Activated T-helper 2 cell treated with anti-CD3 and anti-CD28 coated beads, Interferon-gamma antibody, Interleukin-2, Interleukin-4, amounts not matched to agents 10 μg/mL and 5 μg/mL and 100 μg/mL, durations not matched to agents 14 hours and 24 hours and 36 hours (primary cell): ENCODE measurements at regions not wholly inside any gene's neighbourhood (a gene's known extent, or its start where the extent isn't known, plus 50 kb on each side); places are given as distances from the start of the nearest gene placed in this dataset.
"Not testable (repeated sequence)": the region's sequence is repeated elsewhere in the genome, so short reads cannot be mapped to it uniquely, and the experiment has no call there.

ENCODE experiments used
- DNase-seq: peaks from one replicate; pipeline ENCODE4 v3.0.0; 2021; ENCODE audit warnings: low spot score
- H3K27ac Mint-ChIP-seq: one replicate; pipeline ENCODE4 v1.8.0; 2021; ENCODE audit warnings: mixed read lengths
- H3K27me3 Mint-ChIP-seq: one replicate; pipeline ENCODE4 v1.8.0; 2021; ENCODE audit warnings: low read depth, mixed read lengths
- H3K36me3 Mint-ChIP-seq: one replicate; pipeline ENCODE4 v1.8.0; 2021; ENCODE audit warnings: low read depth, mixed read lengths
- H3K4me1 Mint-ChIP-seq: one replicate; pipeline ENCODE4 v1.8.0; 2021; ENCODE audit warnings: low read depth, mixed read lengths
- H3K4me3 Mint-ChIP-seq: one replicate; pipeline ENCODE4 v1.8.0; 2021; ENCODE audit warnings: low read depth, mild to moderate bottlenecking, moderate library complexity, mixed read lengths
- H3K9me3 Mint-ChIP-seq: one replicate; pipeline ENCODE4 v1.8.0; 2021; ENCODE audit warnings: mixed read lengths
- intact Hi-C: fragments of 100-400 bp; cut with micrococcal nuclease; formaldehyde crosslinking; loops from one replicate; pipeline ENCODE4 v1.15.1; 2023

DNA sequence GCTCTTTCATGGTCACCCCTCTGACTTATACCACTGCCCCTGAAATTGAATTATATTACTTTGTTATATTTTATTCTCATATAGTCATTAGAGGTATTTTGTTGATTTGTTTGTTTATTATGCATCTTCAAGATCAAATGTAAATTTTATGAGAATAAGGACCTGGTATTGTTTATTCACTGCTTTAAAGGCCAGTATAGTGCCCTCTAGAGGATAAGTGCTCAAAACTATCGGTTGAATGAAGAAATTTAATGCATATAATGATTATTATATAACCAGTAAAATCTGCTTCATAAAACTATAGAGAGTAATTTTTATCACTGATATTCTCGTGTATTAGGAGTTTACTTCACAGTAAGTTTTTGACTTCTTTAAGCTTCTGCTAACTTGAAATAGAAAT is 1401.9 kb downstream of the SLITRK1 start:
- Mint-ChIP-seq H3K27ac (no peak overlapping the region), H3K4me1 (no peaks in the 10 kb centered on the region), H3K36me3 (no peaks in the 10 kb centered on the region), H3K27me3 (no peaks in the 10 kb centered on the region), H3K9me3 (peaks cover 54% of the 10 kb centered on the region), H3K4me3 (no peak overlapping the region)
- DNase-seq: no peak
- intact Hi-C loops: no loop called here

DNA sequence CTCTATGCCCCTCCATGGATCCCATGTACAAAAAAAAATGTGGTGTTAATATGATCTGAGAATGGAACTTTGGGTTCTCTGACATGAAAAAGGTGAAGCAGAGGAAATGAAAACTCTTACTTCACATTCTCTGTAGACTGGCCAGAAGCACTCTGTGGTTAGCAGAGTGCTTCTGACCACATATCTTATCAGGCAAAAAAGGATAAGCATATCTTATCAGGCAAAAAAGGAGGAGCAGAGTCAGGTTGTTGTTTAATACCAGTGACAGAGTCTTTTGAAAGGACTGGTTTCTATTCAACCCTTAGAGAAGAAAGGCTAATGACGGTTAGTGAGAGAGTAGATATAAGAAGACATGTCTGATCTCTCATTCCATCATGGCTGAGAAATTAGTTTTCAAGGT is 1404.8 kb downstream of the SLITRK1 start:
- H3K36me3 Mint-ChIP-seq: no peaks in the 10 kb centered on the region
- no peak overlapping the region for H3K4me3 Mint-ChIP-seq
- H3K4me1 Mint-ChIP-seq: no peaks in the 10 kb centered on the region
- no peaks in the 10 kb centered on the region for H3K27me3 Mint-ChIP-seq
- intact Hi-C loops: no loop called here
- H3K9me3 Mint-ChIP-seq: peaks cover 52% of the 10 kb centered on the region
- H3K27ac Mint-ChIP-seq: no peak overlapping the region
- DNase-seq: no peak

DNA sequence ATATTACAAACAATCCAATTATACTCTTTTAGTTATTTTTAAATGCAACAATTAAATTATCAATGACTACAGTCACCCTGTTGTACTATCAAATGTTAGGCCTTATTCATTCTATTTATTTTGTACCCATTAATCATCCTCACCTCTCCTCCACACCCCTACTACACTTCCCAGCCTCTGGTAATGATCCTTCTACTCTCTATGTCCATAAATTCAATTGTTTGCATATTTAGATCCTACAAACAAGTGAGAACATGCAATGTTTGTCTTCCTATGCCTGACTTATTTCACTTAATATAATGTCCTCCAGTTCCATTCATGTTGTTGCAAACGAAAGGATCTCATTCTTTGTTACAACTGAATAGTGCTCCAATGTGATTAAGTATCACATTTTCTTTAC is 1414.6 kb downstream of the SLITRK1 start:
- no peaks in the 10 kb centered on the region for H3K27me3 Mint-ChIP-seq
- no peaks in the 10 kb centered on the region for H3K4me1 Mint-ChIP-seq

DNA sequence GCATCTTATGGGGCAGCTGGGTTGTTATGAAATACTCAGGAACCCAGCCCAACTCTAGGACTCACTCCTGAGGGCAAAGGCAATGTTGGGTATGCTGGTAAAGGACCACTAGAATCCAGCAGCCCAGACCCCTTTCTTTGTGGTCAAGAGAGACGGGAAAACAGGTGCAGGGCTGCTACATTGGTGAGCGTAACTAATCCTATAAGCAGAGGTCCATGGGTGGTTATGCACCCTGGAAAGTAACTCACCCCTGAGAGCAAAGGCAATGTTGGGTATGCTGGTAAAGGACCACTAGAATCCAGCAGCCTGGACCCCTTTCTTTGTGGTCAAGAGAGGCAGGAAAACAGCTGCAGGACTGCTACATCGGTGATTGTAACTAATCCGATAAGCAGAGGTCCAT is 1422.7 kb downstream of the SLITRK1 start:
- peaks cover 54% of the 10 kb centered on the region for H3K9me3 Mint-ChIP-seq
- H3K4me3 Mint-ChIP-seq, DNase-seq, H3K27ac Mint-ChIP-seq, H3K36me3 Mint-ChIP-seq, intact Hi-C loops, H3K27me3 Mint-ChIP-seq, H3K4me1 Mint-ChIP-seq: not testable (repeated sequence)

More for the DNA sequence above, 1414.6 kb downstream of the SLITRK1 start:
- Mint-ChIP-seq H3K27ac (no peak overlapping the region), H3K36me3 (no peaks in the 10 kb centered on the region), H3K9me3 (peaks cover 39% of the 10 kb centered on the region), H3K4me3 (no peak overlapping the region)
- DNase-seq: no peak
- intact Hi-C loops: no loop called here

DNA sequence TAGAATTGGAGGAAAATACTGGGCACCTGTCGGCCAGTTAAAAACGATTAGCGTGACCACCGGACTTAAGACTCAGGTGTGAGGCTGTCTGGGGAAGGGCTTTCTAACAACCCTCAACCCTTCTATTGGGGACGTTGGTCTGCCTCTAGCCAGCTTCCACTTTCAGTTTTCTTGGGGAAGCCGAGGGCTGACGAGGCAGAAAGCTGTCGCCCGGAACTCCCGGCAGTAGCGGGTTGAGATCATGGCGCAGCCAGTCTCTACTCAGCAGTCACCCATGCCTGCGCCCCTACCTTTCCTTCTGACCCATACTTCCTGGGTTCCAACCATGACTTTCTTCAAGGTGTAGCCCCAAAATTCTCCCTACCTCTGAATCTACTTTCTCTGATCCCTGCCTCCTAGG is 1424.1 kb downstream of the SLITRK1 start:
- intact Hi-C loops: no loop called here
- no peaks in the 10 kb centered on the region for H3K4me1 Mint-ChIP-seq
- no peak overlapping the region for H3K4me3 Mint-ChIP-seq
- peaks cover 58% of the 10 kb centered on the region for H3K9me3 Mint-ChIP-seq
- no peaks in the 10 kb centered on the region for H3K36me3 Mint-ChIP-seq
- no peaks in the 10 kb centered on the region for H3K27me3 Mint-ChIP-seq
- DNase-seq: no peak
- H3K27ac Mint-ChIP-seq: no peak overlapping the region

DNA sequence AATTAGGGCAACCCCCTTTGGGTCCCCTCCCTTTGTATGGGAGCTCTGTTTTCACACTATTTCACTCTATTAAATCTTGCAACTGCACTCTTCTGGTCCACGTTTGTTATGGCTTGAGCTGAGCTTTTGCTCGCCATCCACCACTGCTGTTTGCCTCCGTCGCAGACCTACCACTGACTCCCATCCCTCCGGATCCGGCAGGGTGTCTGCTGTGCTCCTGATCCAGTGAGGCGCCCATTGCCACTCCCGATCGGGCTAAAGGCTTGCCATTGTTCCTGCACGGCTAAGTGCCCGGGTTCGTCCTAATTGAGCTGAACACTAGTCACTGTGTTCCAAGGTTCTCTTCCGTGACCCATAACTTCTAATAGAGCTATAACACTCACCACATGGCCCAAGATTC is 1424.7 kb downstream of the SLITRK1 start:
- H3K27me3 Mint-ChIP-seq: not testable (repeated sequence)

DNA sequence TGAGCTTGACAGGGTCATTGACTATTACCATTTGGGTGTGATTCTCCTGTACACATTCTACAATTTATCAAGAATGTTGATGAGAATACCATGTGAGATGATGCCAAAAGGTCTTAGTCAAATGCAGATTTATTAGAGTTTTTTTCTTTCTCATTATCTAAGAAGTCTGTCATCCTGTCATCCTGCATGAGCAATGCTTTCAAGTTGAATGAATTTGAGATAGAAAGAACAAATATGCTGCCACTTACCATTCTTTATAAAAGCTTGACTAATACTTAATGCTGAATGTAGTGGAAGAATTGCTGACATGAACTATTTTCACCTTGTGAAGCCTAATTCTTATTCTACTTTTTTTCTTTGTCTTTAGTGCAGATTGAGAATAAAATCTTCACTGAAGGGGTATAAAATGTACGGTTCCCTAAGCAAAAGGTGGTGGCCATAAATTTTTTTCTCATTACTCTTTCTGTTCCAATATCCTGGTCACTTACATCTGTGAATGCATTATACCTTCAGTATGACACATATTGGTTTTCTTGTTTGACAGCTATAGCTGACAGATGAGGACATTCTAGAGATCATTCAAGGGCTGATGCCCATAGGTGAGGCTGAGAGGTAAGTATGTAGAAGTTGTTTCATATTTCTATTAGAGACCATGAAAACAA is 1434.7 kb downstream of the SLITRK1 start:
- Mint-ChIP-seq H3K4me1 (no peaks in the 10 kb centered on the region), H3K27me3 (no peaks in the 10 kb centered on the region), H3K27ac (no peak overlapping the region), H3K4me3 (no peak overlapping the region), H3K9me3 (peaks cover 42% of the 10 kb centered on the region), H3K36me3 (no peaks in the 10 kb centered on the region)
- DNase-seq: no peak
- intact Hi-C loops: no loop called here

More for the DNA sequence above, 1424.7 kb downstream of the SLITRK1 start:
- H3K4me3 Mint-ChIP-seq, H3K27ac Mint-ChIP-seq, intact Hi-C loops, H3K36me3 Mint-ChIP-seq, H3K4me1 Mint-ChIP-seq, DNase-seq: not testable (repeated sequence)
- peaks cover 56% of the 10 kb centered on the region for H3K9me3 Mint-ChIP-seq

DNA sequence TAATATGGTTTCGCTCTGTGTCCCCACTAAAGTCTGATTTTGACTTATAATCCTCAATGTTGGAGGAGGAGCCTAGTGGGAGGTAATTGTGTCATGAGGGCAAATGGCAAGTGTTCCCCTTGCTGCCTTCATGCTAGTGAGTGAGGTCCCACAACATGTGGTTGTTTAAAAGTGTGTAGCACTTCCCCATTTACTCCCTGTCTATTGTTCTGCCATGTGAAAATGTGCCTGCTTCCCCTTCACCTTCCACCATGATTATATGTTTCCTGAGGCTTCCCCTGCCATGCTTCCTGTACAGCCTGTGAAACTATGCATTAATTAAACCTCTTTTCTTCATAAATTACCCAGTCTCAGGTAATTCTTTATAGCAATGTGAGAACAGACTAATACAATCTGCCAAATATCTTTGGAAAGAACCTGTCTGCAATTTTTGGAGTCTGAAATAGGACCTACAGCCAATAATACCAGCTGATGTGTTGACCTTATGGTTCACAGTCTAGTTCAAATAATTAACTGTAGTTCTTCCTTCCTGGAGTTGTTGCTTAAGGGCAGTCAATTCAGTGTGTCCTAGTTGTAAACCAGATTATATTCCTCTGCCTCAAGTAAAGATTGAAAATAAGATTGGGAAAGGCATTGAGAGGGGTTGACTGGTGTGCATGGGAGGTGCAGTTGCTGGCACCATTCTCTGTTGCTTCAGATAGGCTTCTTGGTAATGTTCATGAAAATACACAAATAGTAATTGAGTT is 1442.9 kb downstream of the SLITRK1 start:
- Mint-ChIP-seq H3K9me3 (peaks cover 59% of the 10 kb centered on the region), H3K27me3 (no peaks in the 10 kb centered on the region), H3K4me3 (no peak overlapping the region), H3K4me1 (no peaks in the 10 kb centered on the region), H3K27ac (no peak overlapping the region), H3K36me3 (no peaks in the 10 kb centered on the region)
- no peak for DNase-seq
- intact Hi-C loops: no loop called here

DNA sequence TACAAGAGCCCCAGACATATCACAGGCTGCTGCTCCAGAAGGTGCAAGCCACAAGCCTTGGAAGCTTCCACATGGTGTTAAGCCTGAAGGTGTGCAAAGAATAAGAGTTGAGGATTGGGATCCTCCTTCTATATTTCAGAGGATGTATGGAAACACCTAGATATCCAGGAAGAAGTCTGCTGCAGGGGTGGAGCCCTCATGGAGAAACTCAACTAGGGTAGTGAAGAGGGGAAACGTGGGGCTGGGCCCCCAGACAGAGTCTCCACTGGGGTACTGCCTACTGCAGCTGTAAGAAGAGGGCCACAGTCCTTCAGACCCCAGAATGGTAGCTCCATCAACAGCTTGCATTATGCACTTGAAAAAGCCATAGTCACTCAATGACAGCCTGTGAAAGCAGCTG is 1444.0 kb downstream of the SLITRK1 start:
- DNase-seq: no peak
- Mint-ChIP-seq H3K9me3 (peaks cover 50% of the 10 kb centered on the region), H3K4me1 (no peaks in the 10 kb centered on the region), H3K4me3 (no peak overlapping the region), H3K27ac (no peak overlapping the region), H3K36me3 (no peaks in the 10 kb centered on the region), H3K27me3 (no peaks in the 10 kb centered on the region)
- intact Hi-C loops: no loop called here

DNA sequence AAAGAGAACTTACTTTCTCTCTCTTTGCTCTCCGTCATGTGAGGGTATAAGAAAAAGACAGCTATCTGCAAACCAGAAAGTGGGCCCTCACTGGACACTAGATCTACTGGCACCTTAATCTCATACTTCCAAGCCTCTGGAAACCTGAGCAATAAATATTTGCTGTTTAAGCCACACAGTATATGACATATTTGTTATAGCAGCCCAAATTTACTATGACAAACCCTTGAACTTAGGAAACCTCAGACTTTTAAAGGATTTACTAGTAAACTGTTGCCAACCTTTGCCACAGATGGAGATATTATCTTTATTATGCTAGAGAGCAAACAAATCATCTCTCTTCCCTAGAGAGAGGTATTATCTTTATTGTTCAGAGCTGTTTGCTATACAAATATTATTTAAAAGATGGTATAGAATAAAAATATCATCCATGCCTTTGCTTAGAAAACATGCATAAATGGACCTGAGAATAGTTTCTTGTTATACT is 1446.1 kb downstream of the SLITRK1 start:
- H3K4me1 Mint-ChIP-seq: no peaks in the 10 kb centered on the region
- no peaks in the 10 kb centered on the region for H3K27me3 Mint-ChIP-seq
- H3K9me3 Mint-ChIP-seq: peaks cover 44% of the 10 kb centered on the region
- intact Hi-C loops: no loop called here
- no peaks in the 10 kb centered on the region for H3K36me3 Mint-ChIP-seq
- no peak overlapping the region for H3K4me3 Mint-ChIP-seq
- no peak for DNase-seq
- H3K27ac Mint-ChIP-seq: no peak overlapping the region

DNA sequence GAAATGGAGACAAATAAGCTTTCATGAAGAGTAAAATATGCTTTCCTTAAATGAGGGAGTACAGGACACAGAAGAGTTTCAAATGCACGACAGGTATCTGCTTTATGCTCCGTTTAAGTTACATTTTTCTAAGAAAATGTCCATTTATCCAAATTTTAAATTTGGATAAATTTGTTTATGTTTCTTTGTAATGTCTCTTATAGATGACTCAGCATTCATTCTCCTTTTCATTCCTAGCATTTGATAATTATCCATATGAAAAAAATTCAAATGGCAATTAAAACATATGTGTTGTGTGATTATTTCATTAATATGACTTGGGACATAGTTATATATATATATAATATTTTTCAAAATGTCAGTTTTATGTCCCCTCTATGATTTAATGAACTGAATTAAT is 1449.3 kb downstream of the SLITRK1 start:
- Mint-ChIP-seq H3K9me3 (peaks cover 30% of the 10 kb centered on the region), H3K36me3 (no peaks in the 10 kb centered on the region), H3K4me3 (no peak overlapping the region), H3K27me3 (no peaks in the 10 kb centered on the region), H3K4me1 (no peaks in the 10 kb centered on the region), H3K27ac (no peak overlapping the region)
- intact Hi-C loops: no loop called here
- DNase-seq: no peak

DNA sequence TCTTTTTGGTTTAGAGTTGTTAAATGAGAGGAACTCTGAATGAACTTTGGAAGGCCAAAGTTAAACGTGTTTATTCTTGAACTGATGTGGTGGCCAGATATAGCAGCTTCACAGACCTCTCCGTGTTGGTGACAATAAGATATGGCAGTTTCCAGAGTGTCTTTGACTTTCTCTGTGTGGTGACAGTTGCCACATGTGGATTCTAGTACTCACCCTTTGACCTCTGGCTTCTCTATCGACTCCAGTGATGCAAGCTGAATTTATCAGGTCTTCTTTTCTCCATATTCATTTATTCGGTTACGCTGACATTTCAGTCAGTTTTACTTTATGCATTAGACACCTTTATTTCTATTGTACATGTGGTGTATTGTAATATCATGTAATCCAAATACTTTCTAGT is 1469.5 kb downstream of the SLITRK1 start:
- Mint-ChIP-seq H3K9me3 (peaks cover 37% of the 10 kb centered on the region), H3K27ac (no peak overlapping the region), H3K36me3 (no peaks in the 10 kb centered on the region), H3K27me3 (no peaks in the 10 kb centered on the region), H3K4me1 (no peaks in the 10 kb centered on the region), H3K4me3 (no peak overlapping the region)
- DNase-seq: no peak
- intact Hi-C loops: no loop called here

DNA sequence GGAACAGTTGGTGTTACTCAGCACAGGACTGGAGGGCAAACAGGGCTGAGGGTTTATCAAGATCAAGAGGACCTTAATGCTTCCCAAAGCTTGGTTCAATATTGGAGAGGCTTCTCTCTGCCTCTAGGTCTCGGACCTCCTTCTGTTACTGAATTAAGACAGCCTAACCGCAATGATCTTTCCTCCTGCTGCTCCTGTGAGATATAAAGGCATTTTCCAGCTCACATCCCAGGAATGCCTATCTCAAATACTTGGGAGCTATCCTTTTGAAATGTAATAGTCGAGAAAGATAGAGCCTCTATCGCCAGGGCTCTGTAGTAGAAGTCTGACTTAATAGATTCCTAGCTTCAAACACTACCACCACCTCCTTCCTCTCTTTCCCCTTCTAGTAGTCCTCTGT is 1475.0 kb downstream of the SLITRK1 start:
- intact Hi-C loops: no loop called here
- Mint-ChIP-seq H3K9me3 (peaks cover 53% of the 10 kb centered on the region), H3K4me3 (no peak overlapping the region), H3K27ac (no peak overlapping the region), H3K4me1 (no peaks in the 10 kb centered on the region), H3K36me3 (no peaks in the 10 kb centered on the region), H3K27me3 (no peaks in the 10 kb centered on the region)
- no peak for DNase-seq
